ENCODE measurements at regions not wholly inside any gene's neighbourhood (a gene's known extent, or its start where the extent isn't known, plus 50 kb on each side); places are given as distances from the start of the nearest gene placed in this dataset.

DNA sequence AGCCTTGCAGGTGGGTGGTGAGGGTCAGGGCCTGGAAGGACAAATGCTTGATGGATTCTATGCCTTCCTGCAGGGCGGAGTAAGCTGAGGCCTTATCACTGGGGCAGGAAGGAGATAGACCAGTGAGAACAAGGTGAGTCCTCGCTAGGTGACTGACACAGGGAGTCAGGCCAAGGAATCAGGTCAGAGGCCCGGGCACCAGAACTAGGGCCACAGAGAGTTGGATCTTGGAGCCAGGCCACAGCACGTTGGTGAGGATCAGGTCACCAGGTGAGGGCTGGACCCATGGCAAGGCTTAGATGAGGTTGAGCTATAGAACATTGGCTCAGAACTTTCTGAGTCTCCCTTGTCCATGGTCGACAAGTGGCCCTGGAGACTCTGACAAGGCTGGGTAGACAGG lies 328.2 kb downstream of the FOXO1 start:
- H2AFZ ChIP-seq (ENCODE audit: control insufficient read depth, low read depth, low read length), result no peak overlapping the region
- H4K20me1 ChIP-seq (ENCODE audit: control insufficient read depth, insufficient read depth), result no peaks in the 10 kb centered on the region
- H3K4me3 ChIP-seq, result no peak overlapping the region
- 45% methylated on average over 5 of the region's 5 CpGs for WGBS (ENCODE audit: insufficient coverage, insufficient replicate concordance, low lambda C conversion rate, missing lambda C conversion rate)
- ChIA-PET CTCF (no interaction called here), POLR2A (no interaction called here), SMC1A (ENCODE audit: uncharacterized antibody, unreplicated experiment) (no interaction called here), RAD21 (ENCODE audit: unreplicated experiment) (no interaction called here)
- H3K9ac ChIP-seq (ENCODE audit: control insufficient read depth, insufficient read depth, low read length), result no peak overlapping the region
- intact Hi-C loops (cut with micrococcal nuclease; ENCODE audit: unreplicated experiment) (no loop called here), in situ Hi-C loops (cut with MboI) (no loop called here)
- H3K9me3 ChIP-seq (replicated peaks; ENCODE audit: control insufficient read depth, insufficient read depth, low read length), result no peaks in the 10 kb centered on the region
- no peaks in the 10 kb centered on the region; a peak in 1 of 4 replicates for H3K27me3 ChIP-seq (replicated peaks in 1 of 2; ENCODE audit: control insufficient read depth in 2 of 2, insufficient read depth in 2 of 2, low read length in 1 of 2)
- no peaks in the 10 kb centered on the region for H3K79me2 ChIP-seq (ENCODE audit: control insufficient read depth, insufficient read depth, low read length)
- H3K4me2 ChIP-seq (ENCODE audit: control insufficient read depth, insufficient read depth), result no peak overlapping the region
- BruUV-seq (replicated peaks), result no TSS peak
- DNase-seq (ENCODE audit: low read depth, low spot score), result no peak
- ATAC-seq, result no peak
- FAIRE-seq, result no peak
- H3K4me1 ChIP-seq (ENCODE audit: control insufficient read depth, insufficient read depth, low read length), result no peaks in the 10 kb centered on the region
- no peak overlapping the region for H3K27ac ChIP-seq (ENCODE audit: control insufficient read depth, insufficient read depth)
- no peaks in the 10 kb centered on the region for H3K36me3 ChIP-seq (ENCODE audit: control insufficient read depth in 2 of 2, insufficient read depth in 2 of 2, low read length in 1 of 2)
- TF ChIP-seq SMC3 (IDR thresholded peaks at IDR 0.05; ENCODE audit: borderline replicate concordance, low read length) (no peak), MEF2A (IDR thresholded peaks at IDR 0.05; ENCODE audit: insufficient read depth, low read depth, low read length) (no peak)

DNA sequence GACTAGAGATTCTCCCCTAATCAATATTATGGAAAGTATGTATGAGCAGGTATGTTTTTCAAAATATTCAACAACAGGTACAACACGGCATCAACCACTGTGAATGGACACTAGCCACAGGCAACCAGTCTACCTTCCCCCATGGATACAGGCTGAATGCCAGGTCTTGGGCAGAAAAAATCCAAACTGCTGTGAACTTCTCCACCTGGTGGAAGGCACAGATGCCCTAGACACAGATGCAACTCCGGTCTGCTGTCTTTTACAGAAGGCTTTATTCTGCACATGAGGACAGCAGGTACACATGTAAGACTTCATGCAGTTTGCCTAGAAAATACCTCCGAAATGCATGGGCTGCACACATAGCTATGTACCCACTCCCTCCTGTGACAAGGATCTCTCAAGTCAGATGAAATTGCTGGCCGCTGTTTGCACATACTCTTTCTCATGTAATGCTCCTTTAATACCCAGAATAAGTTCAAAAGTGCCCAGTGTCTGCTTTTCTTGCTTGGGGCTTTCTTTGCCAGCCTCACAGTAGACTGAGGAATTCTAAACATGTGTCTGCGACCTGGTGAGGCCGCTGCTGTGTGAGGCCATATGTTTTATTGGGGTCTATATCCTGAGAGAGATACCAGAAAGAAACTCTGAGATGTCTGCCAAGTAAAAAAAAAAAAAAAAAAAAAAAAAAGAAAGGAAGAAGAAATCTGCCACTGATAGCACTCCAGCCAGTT lies 325.9 kb downstream of the FOXO1 start:
- Histone ChIP-seq H3K27me3 (replicated peaks in 1 of 2; ENCODE audit: control insufficient read depth in 2 of 2, insufficient read depth in 2 of 2, low read length in 1 of 2) (no peaks in the 10 kb centered on the region; a peak in 1 of 4 replicates), H3K9ac (ENCODE audit: control insufficient read depth, insufficient read depth, low read length) (no peak overlapping the region), H3K4me1 (ENCODE audit: control insufficient read depth, insufficient read depth, low read length) (peaks cover 11% of the 10 kb centered on the region), H3K4me2 (ENCODE audit: control insufficient read depth, insufficient read depth) (no peak overlapping the region), H4K20me1 (ENCODE audit: control insufficient read depth, insufficient read depth) (no peaks in the 10 kb centered on the region), H3K4me3 (no peak overlapping the region), H3K27ac (ENCODE audit: control insufficient read depth, insufficient read depth) (no peak overlapping the region), H3K9me3 (replicated peaks; ENCODE audit: control insufficient read depth, insufficient read depth, low read length) (no peaks in the 10 kb centered on the region), H3K36me3 (ENCODE audit: control insufficient read depth in 2 of 2, insufficient read depth in 2 of 2, low read length in 1 of 2) (no peaks in the 10 kb centered on the region), H3K79me2 (ENCODE audit: control insufficient read depth, insufficient read depth, low read length) (no peaks in the 10 kb centered on the region), H2AFZ (ENCODE audit: control insufficient read depth, low read depth, low read length) (no peak overlapping the region)
- ATAC-seq (no peak), DNase-seq (ENCODE audit: low read depth, low spot score) (no peak), FAIRE-seq (no peak)
- ChIA-PET RAD21 (ENCODE audit: unreplicated experiment) (no interaction called here), CTCF (no interaction called here), POLR2A (no interaction called here), SMC1A (ENCODE audit: uncharacterized antibody, unreplicated experiment) (no interaction called here)
- 55% methylated on average over 6 of the region's 6 CpGs for WGBS (ENCODE audit: insufficient coverage, insufficient replicate concordance, low lambda C conversion rate, missing lambda C conversion rate)
- no TSS peak for BruUV-seq (replicated peaks)
- in situ Hi-C loops (cut with MboI), result no loop called here
- intact Hi-C loops (cut with micrococcal nuclease; ENCODE audit: unreplicated experiment), result no loop called here
- TF ChIP-seq RB1 (IDR thresholded peaks at IDR 0.05; ENCODE audit: borderline replicate concordance), result no peak
- no peak for TF ChIP-seq KLF5 (IDR thresholded peaks at IDR 0.05; ENCODE audit: partially characterized antibody)
- TF ChIP-seq LARP7 (IDR thresholded peaks at IDR 0.05), result no peak
- TF ChIP-seq MEF2B (IDR thresholded peaks at IDR 0.05; ENCODE audit: partially characterized antibody, poor library complexity, severe bottlenecking), result no peak
- no peak for TF ChIP-seq CHD2 (IDR thresholded peaks at IDR 0.05; ENCODE audit: borderline replicate concordance, low read depth, low read length)
- no peak for TF ChIP-seq EED (IDR thresholded peaks at IDR 0.05; ENCODE audit: low read depth)
- no peak for TF ChIP-seq MYC (IDR thresholded peaks at IDR 0.05; ENCODE audit: insufficient read depth, insufficient read length, insufficient replicate concordance, low read length, severe bottlenecking)
- no peak for TF ChIP-seq ZBED1 (IDR thresholded peaks at IDR 0.05; ENCODE audit: borderline replicate concordance)
- TF ChIP-seq ZNF217 (IDR thresholded peaks at IDR 0.05), result no peak
- no peak for TF ChIP-seq BACH1 (IDR thresholded peaks at IDR 0.05; ENCODE audit: borderline replicate concordance)
- TF ChIP-seq JUNB (IDR thresholded peaks at IDR 0.05), result no peak
- TF ChIP-seq SP1 (IDR thresholded peaks at IDR 0.05; ENCODE audit: low read depth, low read length), result no peak
- TF ChIP-seq EP300 (IDR thresholded peaks at IDR 0.05; ENCODE audit: borderline replicate concordance in 1 of 2, control insufficient read depth in 1 of 2, low read depth in 2 of 2, low read length in 2 of 2), result no peak
- TF ChIP-seq, protein P1, sequence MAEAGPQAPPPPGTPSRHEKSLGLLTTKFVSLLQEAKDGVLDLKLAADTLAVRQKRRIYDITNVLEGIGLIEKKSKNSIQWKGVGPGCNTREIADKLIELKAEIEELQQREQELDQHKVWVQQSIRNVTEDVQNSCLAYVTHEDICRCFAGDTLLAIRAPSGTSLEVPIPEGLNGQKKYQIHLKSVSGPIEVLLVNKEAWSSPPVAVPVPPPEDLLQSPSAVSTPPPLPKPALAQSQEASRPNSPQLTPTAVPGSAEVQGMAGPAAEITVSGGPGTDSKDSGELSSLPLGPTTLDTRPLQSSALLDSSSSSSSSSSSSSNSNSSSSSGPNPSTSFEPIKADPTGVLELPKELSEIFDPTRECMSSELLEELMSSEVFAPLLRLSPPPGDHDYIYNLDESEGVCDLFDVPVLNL (IDR thresholded peaks at IDR 0.05; ENCODE audit: low read depth, low read length), result no peak
- no peak for TF ChIP-seq BMI1 (IDR thresholded peaks at IDR 0.05; ENCODE audit: borderline replicate concordance)
- TF ChIP-seq MTA3 (IDR thresholded peaks at IDR 0.05; ENCODE audit: borderline replicate concordance, low read length), result no peak
- TF ChIP-seq DPF2 (IDR thresholded peaks at IDR 0.05), result no peak
